ENCODE measurements at regions not wholly inside any gene's neighbourhood (a gene's known extent, or its start where the extent isn't known, plus 50 kb on each side); places are given as distances from the start of the nearest gene placed in this dataset.

DNA sequence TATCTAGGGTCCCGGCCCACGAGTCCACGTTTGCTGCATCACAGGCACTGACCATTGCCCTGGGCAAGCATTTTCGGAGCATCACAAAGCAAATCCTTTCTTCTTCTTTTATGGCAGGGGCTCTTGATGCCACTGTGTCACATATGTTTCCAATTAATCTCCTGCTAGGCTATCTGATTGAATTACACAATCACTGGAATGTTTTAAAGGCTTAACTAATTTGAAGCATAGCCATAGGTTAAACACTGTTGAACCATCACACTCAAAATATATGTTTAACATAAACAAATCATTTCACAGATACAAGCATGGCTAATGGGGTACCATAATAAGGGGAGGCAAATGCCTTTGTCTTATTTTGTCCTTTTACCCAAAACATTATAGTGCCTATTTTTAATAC is 338.3 kb downstream of the POU4F1 start:
- no peak for TF ChIP-seq EZH2 (IDR thresholded peaks at IDR 0.05; ENCODE audit: low read length, missing control alignments)
- TF ChIP-seq, protein P1, sequence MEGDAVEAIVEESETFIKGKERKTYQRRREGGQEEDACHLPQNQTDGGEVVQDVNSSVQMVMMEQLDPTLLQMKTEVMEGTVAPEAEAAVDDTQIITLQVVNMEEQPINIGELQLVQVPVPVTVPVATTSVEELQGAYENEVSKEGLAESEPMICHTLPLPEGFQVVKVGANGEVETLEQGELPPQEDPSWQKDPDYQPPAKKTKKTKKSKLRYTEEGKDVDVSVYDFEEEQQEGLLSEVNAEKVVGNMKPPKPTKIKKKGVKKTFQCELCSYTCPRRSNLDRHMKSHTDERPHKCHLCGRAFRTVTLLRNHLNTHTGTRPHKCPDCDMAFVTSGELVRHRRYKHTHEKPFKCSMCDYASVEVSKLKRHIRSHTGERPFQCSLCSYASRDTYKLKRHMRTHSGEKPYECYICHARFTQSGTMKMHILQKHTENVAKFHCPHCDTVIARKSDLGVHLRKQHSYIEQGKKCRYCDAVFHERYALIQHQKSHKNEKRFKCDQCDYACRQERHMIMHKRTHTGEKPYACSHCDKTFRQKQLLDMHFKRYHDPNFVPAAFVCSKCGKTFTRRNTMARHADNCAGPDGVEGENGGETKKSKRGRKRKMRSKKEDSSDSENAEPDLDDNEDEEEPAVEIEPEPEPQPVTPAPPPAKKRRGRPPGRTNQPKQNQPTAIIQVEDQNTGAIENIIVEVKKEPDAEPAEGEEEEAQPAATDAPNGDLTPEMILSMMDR (conservative IDR thresholded peaks at IDR 0.05 in 1 of 2, IDR thresholded peaks at IDR 0.05 in 1 of 2; ENCODE audit: low read depth in 1 of 2, low read length in 2 of 2), result no peak
- Histone ChIP-seq H3K27ac (ENCODE audit: insufficient read depth, low read length) (no peak overlapping the region), H4K20me1 (ENCODE audit: control insufficient read depth, extremely low read depth, insufficient read depth, low read length) (no peaks in the 10 kb centered on the region), H3K4me1 (ENCODE audit: control insufficient read depth, extremely low read depth, insufficient read depth, low read length) (no peaks in the 10 kb centered on the region), H3K9me3 (ENCODE audit: control insufficient read depth, insufficient read depth, low read depth, low read length) (no peaks in the 10 kb centered on the region), H3K36me3 (ENCODE audit: control insufficient read depth, insufficient read depth, low read length) (no peaks in the 10 kb centered on the region), H3K4me3 (replicated peaks in 1 of 4; ENCODE audit: control extremely low read depth in 1 of 4, insufficient read depth in 1 of 4, low read depth in 3 of 4, low read length in 4 of 4) (no peak overlapping the region), H3K27me3 (ENCODE audit: control insufficient read depth, insufficient read depth, low read length) (no peaks in the 10 kb centered on the region), H3K4me2 (ENCODE audit: extremely low read depth, insufficient read depth, low read length) (no peak overlapping the region), H3K9ac (ENCODE audit: insufficient read depth, low read length) (no peak overlapping the region), H3K79me2 (ENCODE audit: control insufficient read depth, insufficient read depth, low read length) (no peaks in the 10 kb centered on the region), H2AFZ (ENCODE audit: low read length) (no peak overlapping the region)
- no peak for DNase-seq (ENCODE audit: low read depth in 2 of 2)

DNA sequence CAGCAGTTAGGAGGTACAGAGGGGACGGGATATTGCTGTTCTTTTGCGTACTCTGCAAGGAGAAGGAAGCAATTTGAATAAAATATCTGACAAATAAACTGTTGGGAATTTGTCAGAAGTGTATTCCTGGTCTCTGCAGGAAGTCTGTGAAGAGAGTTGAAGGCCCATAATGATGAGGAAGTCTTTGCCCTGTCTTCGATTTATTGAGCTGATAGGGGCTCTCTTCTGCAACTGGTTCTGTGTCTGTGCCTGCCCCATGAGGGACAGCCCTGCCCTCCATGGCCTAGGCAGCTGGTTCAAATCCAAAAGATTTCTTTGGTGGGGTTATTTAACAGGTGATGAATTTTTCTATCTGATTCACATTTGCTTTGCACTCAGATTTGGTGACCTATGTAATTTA is 339.7 kb upstream of the EDNRB start:
- Histone ChIP-seq H3K4me3 (replicated peaks in 1 of 4; ENCODE audit: control extremely low read depth in 1 of 4, insufficient read depth in 1 of 4, low read depth in 3 of 4, low read length in 4 of 4) (no peak overlapping the region), H3K4me2 (ENCODE audit: extremely low read depth, insufficient read depth, low read length) (no peak overlapping the region), H3K27ac (ENCODE audit: insufficient read depth, low read length) (no peak overlapping the region), H3K27me3 (ENCODE audit: control insufficient read depth, insufficient read depth, low read length) (no peaks in the 10 kb centered on the region), H3K4me1 (ENCODE audit: control insufficient read depth, extremely low read depth, insufficient read depth, low read length) (no peaks in the 10 kb centered on the region), H3K9ac (ENCODE audit: insufficient read depth, low read length) (no peak overlapping the region), H4K20me1 (ENCODE audit: control insufficient read depth, extremely low read depth, insufficient read depth, low read length) (no peaks in the 10 kb centered on the region), H3K9me3 (ENCODE audit: control insufficient read depth, insufficient read depth, low read depth, low read length) (no peaks in the 10 kb centered on the region), H2AFZ (ENCODE audit: low read length) (no peak overlapping the region), H3K36me3 (ENCODE audit: control insufficient read depth, insufficient read depth, low read length) (no peaks in the 10 kb centered on the region), H3K79me2 (ENCODE audit: control insufficient read depth, insufficient read depth, low read length) (no peaks in the 10 kb centered on the region)
- no peak for DNase-seq (ENCODE audit: low read depth in 2 of 2)
- TF ChIP-seq, protein P1 (conservative IDR thresholded peaks at IDR 0.05 in 1 of 2, IDR thresholded peaks at IDR 0.05 in 1 of 2; ENCODE audit: low read depth in 1 of 2, low read length in 2 of 2), result no peak
- no peak for TF ChIP-seq EZH2 (IDR thresholded peaks at IDR 0.05; ENCODE audit: low read length, missing control alignments)

DNA sequence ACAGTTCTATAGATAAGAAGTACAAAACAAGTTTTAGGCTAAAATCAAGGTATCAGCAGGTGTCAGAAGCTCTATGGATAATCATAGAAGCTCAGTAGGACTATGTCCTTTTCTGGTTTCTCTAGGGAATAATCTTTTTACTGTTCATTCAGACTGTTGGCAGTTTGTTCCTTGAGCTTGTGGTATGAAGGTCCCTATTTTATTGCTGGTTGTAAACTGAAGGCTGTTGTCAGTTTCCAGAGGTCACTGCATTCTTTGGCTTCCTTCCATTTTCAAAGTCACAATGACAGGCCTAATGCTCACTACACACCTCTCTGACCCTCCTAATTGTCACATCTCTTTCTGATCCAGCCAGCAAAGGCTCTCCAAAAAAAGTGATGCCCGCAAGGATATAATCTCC is 337.9 kb upstream of the EDNRB start:
- H3K36me3 ChIP-seq (ENCODE audit: control insufficient read depth, insufficient read depth, low read length), result no peaks in the 10 kb centered on the region
- no peak for DNase-seq (ENCODE audit: low read depth in 2 of 2)
- TF ChIP-seq, protein P1 (conservative IDR thresholded peaks at IDR 0.05 in 1 of 2, IDR thresholded peaks at IDR 0.05 in 1 of 2; ENCODE audit: low read depth in 1 of 2, low read length in 2 of 2), result no peak
- no peak for TF ChIP-seq EZH2 (IDR thresholded peaks at IDR 0.05; ENCODE audit: low read length, missing control alignments)
- no peak overlapping the region for H3K4me3 ChIP-seq (replicated peaks in 1 of 4; ENCODE audit: control extremely low read depth in 1 of 4, insufficient read depth in 1 of 4, low read depth in 3 of 4, low read length in 4 of 4)
- H2AFZ ChIP-seq (ENCODE audit: low read length), result no peak overlapping the region
- H3K79me2 ChIP-seq (ENCODE audit: control insufficient read depth, insufficient read depth, low read length), result no peaks in the 10 kb centered on the region
- no peak overlapping the region for H3K9ac ChIP-seq (ENCODE audit: insufficient read depth, low read length)
- no peaks in the 10 kb centered on the region for H3K27me3 ChIP-seq (ENCODE audit: control insufficient read depth, insufficient read depth, low read length)
- no peak overlapping the region for H3K4me2 ChIP-seq (ENCODE audit: extremely low read depth, insufficient read depth, low read length)
- no peaks in the 10 kb centered on the region for H3K4me1 ChIP-seq (ENCODE audit: control insufficient read depth, extremely low read depth, insufficient read depth, low read length)
- H4K20me1 ChIP-seq (ENCODE audit: control insufficient read depth, extremely low read depth, insufficient read depth, low read length), result no peaks in the 10 kb centered on the region
- no peaks in the 10 kb centered on the region for H3K9me3 ChIP-seq (ENCODE audit: control insufficient read depth, insufficient read depth, low read depth, low read length)
- no peak overlapping the region for H3K27ac ChIP-seq (ENCODE audit: insufficient read depth, low read length)

All from fibroblast of lung (primary cell).